ENCODE measurements at regions not wholly inside any gene's neighbourhood (a gene's known extent, or its start where the extent isn't known, plus 50 kb on each side); places are given as distances from the start of the nearest gene placed in this dataset.

- ATAC-seq: no peak
- no peak for FAIRE-seq
- Histone ChIP-seq H3K4me3 (no peak overlapping the region), H3K4me1 (replicated peaks in 1 of 2; ENCODE audit: control insufficient read depth in 2 of 2, insufficient read depth in 2 of 2, low read length in 2 of 2) (peaks cover 6 to 14% of the 10 kb centered on the region in 2 experiments; a peak in 4 of 5 replicates), H3K9ac (ENCODE audit: insufficient read depth in 1 of 2, low read depth in 2 of 2, low read length in 2 of 2) (no peak overlapping the region), H2AFZ (ENCODE audit: low read depth, low read length) (no peak overlapping the region), H3K79me2 (ENCODE audit: control insufficient read depth, insufficient read depth, low read length) (no peaks in the 10 kb centered on the region), H3K9me1 (ENCODE audit: control insufficient read depth, insufficient read depth, low read length) (no peaks in the 10 kb centered on the region), H3K4me2 (ENCODE audit: insufficient read depth, low read length) (no peak overlapping the region), H3K9me3 (replicated peaks; ENCODE audit: control insufficient read depth, insufficient read depth, low read depth, low read length) (no peaks in the 10 kb centered on the region), H3K36me3 (ENCODE audit: control insufficient read depth, insufficient read depth, low read length) (no peaks in the 10 kb centered on the region), H3K27ac (ENCODE audit: extremely low read depth, low read depth, low read length) (no peak overlapping the region), H4K20me1 (replicated peaks; ENCODE audit: control insufficient read depth, insufficient read depth, low read length) (no peaks in the 10 kb centered on the region), H3K27me3 (ENCODE audit: control insufficient read depth in 2 of 2, insufficient read depth in 2 of 2, low read length in 2 of 2) (peaks cover 25 to 35% of the 10 kb centered on the region in 2 experiments)
- ChIA-PET CTCF (ENCODE audit: low intra/inter-chr PET ratio) (no interaction called here), POLR2A (interaction anchor here (1.3 kb wide), 1 partner anchor 18 kb away, joined by 3 read pairs; no protein-coding TSS in a partner anchor)
- no peak for DNase-seq (ENCODE audit: extremely low read depth in 1 of 4, low spot score in 3 of 4)
- TF ChIP-seq ZNF253 (CRISPR knock-in tag; conservative IDR thresholded peaks at IDR 0.05) (no peak), PTBP1 (IDR thresholded peaks at IDR 0.05; ENCODE audit: low read depth, low read length) (no peak), ADNP (tag; IDR thresholded peaks at IDR 0.05) (no peak), ZNF311 (CRISPR knock-in tag; IDR thresholded peaks at IDR 0.05) (no peak), KLF13 (tag; IDR thresholded peaks at IDR 0.05; ENCODE audit: borderline replicate concordance, low read depth) (no peak), CXXC5 (CRISPR knock-in tag; IDR thresholded peaks at IDR 0.05) (no peak), ZBTB17 (CRISPR knock-in tag; IDR thresholded peaks at IDR 0.05) (no peak), ZBTB2 (IDR thresholded peaks at IDR 0.05) (no peak), THAP12 (CRISPR knock-in tag; IDR thresholded peaks at IDR 0.05) (no peak), ELF1 (tag; IDR thresholded peaks at IDR 0.05) (no peak)
- intact Hi-C loops (cut with micrococcal nuclease): no loop called here
- in situ Hi-C loops (cut with MboI): no loop called here
- 1% methylated on average over 6 of the region's 6 CpGs for WGBS (ENCODE audit: insufficient coverage, low coverage, missing lambda C conversion rate)
- BruUV-seq (replicated peaks): no TSS peak
Measured at GRCh38 chr21:32073190-32073589, 200.4 kb downstream of the HUNK start.
